Body of pancreas (tissue), 4 donors: ENCODE measurements at regions not wholly inside any gene's neighbourhood (a gene's known extent, or its start where the extent isn't known, plus 50 kb on each side); places are given as distances from the start of the nearest gene placed in this dataset.

ENCODE experiments used
- ATAC-seq: fragments of 150-250 bp; one replicate; pipeline ENCODE4 v1.9.1; 2016
- DNase-seq, 4 donors: peaks; one replicate each; pipeline ENCODE4 v3.0.0-alpha.2; 2019
- H3K27ac ChIP-seq, 4 donors: fragments of 200-600 bp; sonication (generic); 1 replicate in 3 of 4; 2 replicates in 1 of 4; pipeline versions ENCODE4 v1.5.1 to v1.6.1; 2016 to 2019; ENCODE audit warnings: mild to moderate bottlenecking in 1 of 4, mixed read lengths in 1 of 4, moderate library complexity in 1 of 4
- H3K27me3 ChIP-seq, 2 donors: fragments of 200-600 bp; sonication (generic); one replicate each; pipeline ENCODE4 v1.6.0; 2016; ENCODE audit warnings: mild to moderate bottlenecking in 1 of 2
- H3K36me3 ChIP-seq, 2 donors: fragments of 200-600 bp; sonication (generic); replicated peaks in 1 of 2; 2 replicates each; pipeline ENCODE4 v1.5.1; 2016; ENCODE audit warnings: low read depth in 2 of 2; ENCODE audit not compliant: insufficient read depth in 1 of 2
- H3K4me1 ChIP-seq: fragments of 200-600 bp; sonication (generic); one replicate; pipeline ENCODE4 v1.6.0; 2016
- H3K4me3 ChIP-seq, 2 donors: fragments of 200-600 bp; sonication (generic); 1 replicate in 1 of 2; 2 replicates in 1 of 2; pipeline ENCODE4 v1.5.1; 2016 to 2019
- H3K9me3 ChIP-seq, 3 donors: fragments of 200-600 bp; sonication (generic); 1 replicate in 2 of 3; 2 replicates in 1 of 3; pipeline ENCODE4 v1.5.1; 2016
- CTCF ChIP-seq, 7 experiments: fragments of 450-650 bp in 4 of 7; fragments of 200-600 bp in 3 of 7; sonication (generic) in 3 of 7; IDR thresholded peaks; one replicate each; pipeline ENCODE4 v1.5.1; 2016 to 2019; ENCODE audit warnings: antibody characterized with exemption in 7 of 7
- POLR2A ChIP-seq, 3 donors: fragments of 450-650 bp; IDR thresholded peaks; one replicate each; pipeline ENCODE4 v1.6.1; 2016; ENCODE audit warnings: antibody characterized with exemption in 3 of 3, mild to moderate bottlenecking in 2 of 3
- WGBS, 2 donors: methylation state at CpG; one replicate each; pipeline ENCODE4 v1.1.5; 2017; 5-methylcytosine and 5-hydroxymethylcytosine counted together
- intact Hi-C: fragments of 100-400 bp; cut with DNase I; formaldehyde crosslinking; loops from one replicate; pipeline ENCODE4 v1.15.1; 2023

DNA sequence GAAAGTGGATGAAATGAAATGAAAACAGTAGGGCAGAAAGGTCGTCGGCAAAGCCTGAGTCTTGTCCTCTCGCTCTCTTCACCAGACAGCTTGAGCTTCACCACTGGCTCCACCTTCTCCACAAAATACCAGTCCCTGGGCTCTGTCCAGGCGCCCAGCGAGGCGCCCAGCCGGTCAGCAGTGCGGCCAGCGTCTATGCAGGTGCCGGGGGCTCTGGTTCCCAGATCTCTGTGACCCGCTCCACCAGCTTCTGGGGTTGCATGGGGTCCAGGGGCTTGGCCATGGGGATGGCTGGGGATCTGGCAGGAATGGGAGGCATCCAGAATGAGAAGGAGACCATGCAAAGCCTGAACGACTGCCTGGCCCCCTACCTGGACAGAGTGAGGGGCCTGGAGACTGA lies 600.5 kb upstream of the ZP4 start:
- Histone ChIP-seq H3K9me3 (no peaks in the 10 kb centered on the region), H3K4me3 (no peak overlapping the region), H3K27ac (no peak overlapping the region), H3K36me3 (no peaks in the 10 kb centered on the region), H3K27me3 (no peaks in the 10 kb centered on the region), H3K4me1 (no peaks in the 10 kb centered on the region)
- intact Hi-C loops = no loop called here
- WGBS, 2 donors = 87 to 88% methylated on average over 12 of the region's 12 CpGs
- DNase-seq (no peak), ATAC-seq (no peak)
- TF ChIP-seq CTCF (IDR thresholded peaks at IDR 0.05) (no peak), POLR2A (IDR thresholded peaks at IDR 0.05) (no peak)

GRCh38 chr1:238489006-238489405 lies 598.3 kb upstream of the ZP4 start:
- no peaks in the 10 kb centered on the region for H3K9me3 ChIP-seq
- H3K27me3 ChIP-seq = no peaks in the 10 kb centered on the region
- ATAC-seq = no peak
- H3K4me3 ChIP-seq = no peak overlapping the region
- TF ChIP-seq CTCF (IDR thresholded peaks at IDR 0.05) (no peak), POLR2A (IDR thresholded peaks at IDR 0.05) (no peak)
- 74 to 91% methylated on average over 3 of the region's 3 CpGs for WGBS, 2 donors
- no peak overlapping the region for H3K27ac ChIP-seq
- H3K4me1 ChIP-seq = no peaks in the 10 kb centered on the region
- intact Hi-C loops = no loop called here
- no peaks in the 10 kb centered on the region for H3K36me3 ChIP-seq
- DNase-seq = no peak

DNA sequence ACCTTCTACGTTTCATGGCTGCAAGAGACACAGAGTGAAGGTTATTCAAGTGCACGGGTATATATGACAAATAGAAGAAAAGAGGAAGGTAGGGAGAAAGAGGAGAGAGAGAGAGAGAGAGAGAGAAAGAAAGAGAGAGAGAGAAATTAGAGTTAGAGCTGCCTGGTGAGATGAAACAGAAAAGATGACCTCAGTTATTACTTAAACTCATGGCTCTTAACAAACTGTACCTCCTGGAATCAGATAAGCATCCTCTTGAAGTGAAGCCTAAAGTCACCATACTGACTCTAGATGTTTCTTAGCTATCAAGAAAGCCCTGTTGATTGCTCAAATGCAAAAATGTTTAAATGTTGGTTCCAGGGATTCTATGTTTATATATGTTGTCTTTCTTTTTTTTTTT lies 597.7 kb upstream of the ZP4 start:
- no peak for ATAC-seq
- Histone ChIP-seq H3K36me3 (no peaks in the 10 kb centered on the region), H3K4me1 (no peaks in the 10 kb centered on the region), H3K27ac (no peak overlapping the region), H3K9me3 (no peaks in the 10 kb centered on the region), H3K27me3 (no peaks in the 10 kb centered on the region), H3K4me3 (no peak overlapping the region)
- WGBS, 2 donors = 77 to 79% methylated on average over 2 of the region's 2 CpGs
- intact Hi-C loops = no loop called here
- TF ChIP-seq CTCF (IDR thresholded peaks at IDR 0.05) (no peak), POLR2A (IDR thresholded peaks at IDR 0.05) (no peak)
- DNase-seq = no peak

DNA sequence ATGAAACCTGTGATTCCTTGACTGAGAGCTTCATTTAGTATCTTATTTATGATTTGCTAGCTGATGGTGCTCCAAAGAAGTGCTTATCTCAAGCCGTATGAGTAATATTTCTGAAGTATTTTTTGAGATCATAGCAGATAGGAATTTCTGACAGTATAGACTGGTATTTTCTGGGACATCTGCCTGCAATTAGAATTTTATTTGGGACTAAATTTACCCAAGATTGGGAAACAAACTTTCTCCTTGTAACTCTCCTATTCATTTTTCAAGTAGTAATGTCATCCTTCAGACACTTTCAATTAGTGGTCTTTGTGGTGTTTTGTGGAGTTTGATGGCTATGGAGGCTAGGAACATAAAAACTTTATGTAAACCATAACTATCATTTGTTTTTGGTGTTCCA lies 597.2 kb upstream of the ZP4 start:
- TF ChIP-seq CTCF (IDR thresholded peaks at IDR 0.05) (no peak), POLR2A (IDR thresholded peaks at IDR 0.05) (no peak)
- Histone ChIP-seq H3K9me3 (no peaks in the 10 kb centered on the region), H3K4me3 (no peak overlapping the region), H3K27me3 (no peaks in the 10 kb centered on the region), H3K4me1 (no peaks in the 10 kb centered on the region), H3K36me3 (no peaks in the 10 kb centered on the region), H3K27ac (no peak overlapping the region)
- DNase-seq (no peak), ATAC-seq (no peak)
- intact Hi-C loops = no loop called here
- 57 to 70% methylated on average over 1 of the region's 1 CpG for WGBS, 2 donors

- 88 to 91% methylated on average over 5 of the region's 5 CpGs for WGBS, 2 donors
Measured at GRCh38 chr1:238485912-238486209, 595.1 kb upstream of the ZP4 start.

More at GRCh38 chr1:238485912-238486209, 595.1 kb upstream of the ZP4 start:
- Histone ChIP-seq H3K9me3 (no peaks in the 10 kb centered on the region), H3K27me3 (no peaks in the 10 kb centered on the region), H3K27ac (no peak overlapping the region), H3K4me1 (no peaks in the 10 kb centered on the region), H3K36me3 (no peaks in the 10 kb centered on the region), H3K4me3 (no peak overlapping the region)
- TF ChIP-seq POLR2A (IDR thresholded peaks at IDR 0.05) (no peak), CTCF (IDR thresholded peaks at IDR 0.05) (no peak)
- intact Hi-C loops = no loop called here
- DNase-seq = no peak
- ATAC-seq = no peak
